NCI-H226 (cell line): ENCODE measurements at regions not wholly inside any gene's neighbourhood (a gene's known extent, or its start where the extent isn't known, plus 50 kb on each side); places are given as distances from the start of the nearest gene placed in this dataset.
A peak's percentile ranks its signal among the peaks of the same experiment; 100 is the strongest.
"Not testable (repeated sequence)": the region's sequence is repeated elsewhere in the genome, so short reads cannot be mapped to it uniquely, and the experiment has no call there.

ENCODE experiments used
- DNase-seq: peaks from one replicate; pipeline ENCODE4 v3.0.0-alpha.2; 2015

- no peak for DNase-seq
Measured at GRCh38 chr15:66635817-66636216, 66.2 kb upstream of the SMAD6 start.

GRCh38 chr15:66637044-66637443 lies 65.0 kb upstream of the SMAD6 start:
- not testable (repeated sequence) for DNase-seq

DNA sequence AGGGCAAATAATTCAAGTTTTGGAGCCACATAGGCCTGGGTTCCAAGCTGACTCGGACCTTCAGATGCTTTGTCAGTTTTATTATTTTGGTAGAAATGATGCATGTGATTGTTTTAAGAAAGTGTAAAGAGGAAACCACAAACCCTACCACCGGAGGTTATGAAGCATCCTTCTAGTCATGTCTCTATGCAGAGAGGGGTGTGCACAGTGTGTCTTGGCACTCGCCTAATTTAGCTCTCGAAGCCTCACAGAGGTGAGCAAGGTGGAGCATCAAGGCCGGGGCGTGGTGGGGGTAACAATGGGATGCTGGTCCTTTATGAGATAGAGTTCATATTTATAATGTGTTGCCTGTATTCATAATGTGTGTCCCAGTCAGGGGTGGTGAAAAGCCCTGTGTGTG lies 63.7 kb upstream of the SMAD6 start:
- no peak for DNase-seq

DNA sequence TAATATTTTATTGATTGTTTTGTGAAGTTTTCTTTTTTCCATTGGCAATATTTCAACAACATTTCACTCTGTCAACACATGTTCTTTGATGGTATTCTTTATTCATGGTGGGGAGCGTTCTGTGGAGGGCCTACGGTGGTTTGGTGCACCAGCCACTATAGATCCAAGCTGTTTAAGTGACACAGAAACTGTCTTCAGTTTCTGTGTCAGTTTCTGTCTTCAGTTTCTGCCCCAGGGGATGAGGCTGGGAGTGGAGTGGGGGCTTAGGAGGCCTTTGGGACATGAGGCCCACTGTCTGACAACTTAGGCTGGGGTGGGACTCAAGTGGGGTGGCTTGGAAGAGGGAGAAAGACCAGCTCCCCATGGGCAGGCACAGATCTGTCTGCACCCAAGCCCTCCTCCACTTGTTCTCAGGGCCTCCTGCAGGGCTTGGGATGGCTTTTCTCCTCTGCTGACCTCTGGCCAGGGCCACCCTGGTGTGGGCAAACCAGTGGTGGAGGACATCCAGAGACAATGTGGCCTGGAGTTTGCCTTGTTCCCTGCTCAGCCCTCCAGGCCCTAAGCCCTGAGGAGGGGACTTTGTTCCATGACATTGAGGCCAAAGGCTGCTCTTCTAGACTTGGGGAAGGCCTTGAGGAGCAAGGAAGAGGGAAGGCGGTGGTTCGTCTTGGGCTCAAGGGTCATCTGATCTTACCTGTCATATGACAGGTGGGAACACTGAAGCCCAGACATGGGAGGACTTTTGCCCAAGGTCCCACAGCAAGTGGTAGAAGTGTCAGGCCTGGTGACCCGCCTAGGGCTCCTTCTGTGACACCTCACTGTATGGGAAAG lies 60.3 kb upstream of the SMAD6 start:
- DNase-seq = no peak

DNA sequence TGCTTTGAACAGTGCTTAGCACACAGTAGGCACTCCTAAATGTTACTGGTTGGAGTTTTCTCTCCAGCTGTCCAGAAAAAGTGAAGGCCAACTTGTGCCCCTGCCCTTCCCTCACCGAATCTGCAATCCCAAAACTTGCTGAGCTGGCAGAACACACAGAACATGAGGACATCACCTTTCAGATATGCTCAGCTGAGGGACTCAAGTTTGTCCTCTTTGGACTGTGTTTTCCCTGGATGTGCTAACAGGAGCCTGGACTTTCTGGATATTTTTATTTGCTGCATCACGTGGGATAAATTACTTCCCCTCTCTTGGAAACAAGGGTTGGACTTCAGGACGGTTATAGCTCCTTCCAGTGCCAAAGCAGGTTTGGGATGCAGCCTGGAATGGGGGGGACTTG lies 59.5 kb upstream of the SMAD6 start:
- DNase-seq = no peak

- no peak for DNase-seq
Measured at GRCh38 chr15:66643033-66643432, 59.0 kb upstream of the SMAD6 start.

- DNase-seq = no peak
Measured at GRCh38 chr15:66644000-66644787, 57.8 kb upstream of the SMAD6 start.

GRCh38 chr15:66644869-66645268 lies 57.2 kb upstream of the SMAD6 start:
- DNase-seq = peak; percentile 81

DNA sequence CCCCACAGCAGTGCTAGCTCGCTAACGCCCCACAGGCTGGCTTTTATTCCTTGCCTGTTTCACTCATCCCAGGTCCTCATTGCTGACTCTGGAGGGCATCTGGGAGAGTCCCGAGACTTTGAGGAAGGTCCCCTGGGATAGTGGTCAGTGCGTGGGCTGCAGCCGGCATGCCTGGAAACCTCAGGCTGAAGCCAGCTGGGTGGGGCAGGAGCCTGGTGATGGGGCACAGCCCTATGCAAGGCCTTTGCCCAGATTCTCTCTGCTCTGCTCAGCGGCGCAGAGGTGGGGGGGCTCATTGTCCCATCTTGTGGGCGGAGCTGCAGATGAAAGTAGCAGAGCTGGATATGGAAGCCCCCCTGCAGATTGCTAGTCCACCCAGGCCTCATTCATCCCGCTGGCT lies 55.7 kb upstream of the SMAD6 start:
- DNase-seq = no peak

DNA sequence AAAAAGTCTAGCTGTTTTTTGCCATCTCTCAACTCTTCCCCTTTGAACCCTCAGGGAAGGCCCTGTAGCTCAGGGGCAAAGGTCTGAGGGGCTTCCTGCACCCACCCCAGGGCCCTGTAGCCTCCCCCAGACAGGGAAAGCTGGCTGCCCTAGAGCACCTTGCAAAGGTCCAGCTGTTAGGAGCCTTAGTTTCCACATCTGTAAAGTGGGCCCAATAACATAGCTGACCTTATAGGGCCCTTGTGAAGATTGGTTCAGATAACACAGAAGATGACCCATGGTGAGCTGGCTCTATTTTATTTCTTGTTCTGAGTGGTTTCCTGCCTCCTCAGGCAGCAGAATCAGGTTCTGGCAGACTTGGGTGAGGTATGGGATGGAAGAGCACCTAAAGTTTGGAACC lies 55.2 kb upstream of the SMAD6 start:
- DNase-seq = no peak

DNA sequence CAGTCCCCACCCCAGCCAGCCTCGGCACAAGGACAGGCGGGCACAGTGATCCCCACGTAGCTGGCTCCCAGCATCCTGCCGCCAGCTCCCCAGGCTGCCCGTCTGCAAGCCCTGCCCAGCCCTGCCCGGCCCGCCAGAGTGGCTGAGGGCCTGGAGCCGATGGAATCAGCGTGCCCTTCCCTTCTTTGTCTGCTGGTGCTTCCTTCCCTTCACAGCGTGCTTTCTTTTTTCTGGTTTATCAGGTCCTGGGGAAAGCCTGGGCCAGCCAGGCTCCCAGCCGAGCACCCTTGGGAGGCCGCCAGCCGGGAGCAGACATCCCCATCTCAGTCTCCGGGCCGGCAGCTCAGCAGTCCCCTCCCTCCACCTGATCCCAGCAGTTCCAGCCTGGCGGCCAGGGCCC lies 54.7 kb upstream of the SMAD6 start:
- DNase-seq = no peak

- no peak for DNase-seq
Measured at GRCh38 chr15:66648588-66648987, 53.4 kb upstream of the SMAD6 start.

GRCh38 chr15:66649235-66649984 lies 52.6 kb upstream of the SMAD6 start:
- DNase-seq = no peak

DNA sequence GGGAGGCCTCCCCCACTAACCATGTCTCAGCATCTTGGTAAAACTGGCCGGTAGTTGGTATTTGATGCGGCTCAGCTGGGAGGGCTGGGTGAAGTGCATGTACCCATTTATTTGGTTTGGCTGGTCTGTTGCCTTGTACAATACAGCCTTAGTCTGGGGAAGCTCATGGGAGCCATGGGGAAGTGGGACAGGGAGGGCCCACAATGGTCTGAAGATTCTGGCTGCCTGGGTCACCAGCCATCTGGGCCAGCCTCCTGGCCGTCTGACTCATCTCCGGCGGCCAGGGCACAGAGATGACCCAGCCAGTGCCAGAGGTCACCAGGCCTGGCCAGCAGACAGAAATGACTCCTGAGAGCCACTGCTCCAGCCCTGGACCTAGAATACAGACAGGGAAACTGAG lies 51.6 kb upstream of the SMAD6 start:
- DNase-seq = no peak

DNA sequence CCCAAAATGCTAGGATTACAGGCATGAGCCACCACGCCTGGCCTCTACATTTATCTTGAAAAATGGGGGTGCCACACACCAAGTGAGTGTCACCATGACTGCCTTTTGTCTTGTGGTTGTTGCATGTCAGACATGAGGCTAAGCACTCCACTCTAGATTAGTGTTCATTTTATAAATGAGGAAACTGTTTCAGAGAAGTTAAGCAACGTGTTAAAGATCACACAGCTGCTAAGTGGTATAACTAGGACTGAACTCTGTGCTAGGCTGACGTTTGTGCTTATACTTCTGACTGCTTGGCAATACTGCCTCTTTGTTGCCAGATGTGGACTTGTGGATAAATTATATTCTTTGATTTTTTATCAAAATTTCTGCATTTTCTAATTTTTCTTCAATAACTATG lies 50.8 kb upstream of the SMAD6 start:
- no peak for DNase-seq

- no peak for DNase-seq
Measured at GRCh38 chr15:66651913-66652642, 50.0 kb upstream of the SMAD6 start.
